ENCODE measurements at regions not wholly inside any gene's neighbourhood (a gene's known extent, or its start where the extent isn't known, plus 50 kb on each side); places are given as distances from the start of the nearest gene placed in this dataset.

DNA sequence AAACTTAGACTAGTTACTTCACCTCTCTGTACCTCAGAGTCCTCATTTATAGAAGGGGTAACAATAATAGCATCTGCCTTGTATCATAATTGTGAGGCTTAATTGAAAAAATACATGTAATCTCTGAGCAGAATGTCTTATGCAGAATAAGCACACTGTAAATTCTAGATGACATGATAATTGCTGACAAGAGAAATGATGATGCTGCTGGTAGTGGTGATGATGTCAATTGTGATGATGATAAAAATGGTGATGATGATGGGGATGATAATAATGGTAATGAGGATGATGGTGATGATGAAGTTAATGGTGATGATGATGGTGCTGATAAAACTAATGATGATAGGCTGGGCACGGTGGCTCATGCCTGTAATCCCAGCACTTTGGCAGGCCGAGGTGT lies 346.1 kb upstream of the CDH4 start:
- TF ChIP-seq PHF8 (IDR thresholded peaks at IDR 0.05; ENCODE audit: borderline replicate concordance, low read depth) (no peak), ESRRA (IDR thresholded peaks at IDR 0.05; ENCODE audit: borderline replicate concordance, low read length) (no peak), MAFK (IDR thresholded peaks at IDR 0.05; ENCODE audit: partially characterized antibody) (peak; percentile 15), JUNB (IDR thresholded peaks at IDR 0.05) (no peak), ZSCAN20 (CRISPR knock-in tag; IDR thresholded peaks at IDR 0.05) (no peak)
- TF ChIP-seq, protein P1, sequence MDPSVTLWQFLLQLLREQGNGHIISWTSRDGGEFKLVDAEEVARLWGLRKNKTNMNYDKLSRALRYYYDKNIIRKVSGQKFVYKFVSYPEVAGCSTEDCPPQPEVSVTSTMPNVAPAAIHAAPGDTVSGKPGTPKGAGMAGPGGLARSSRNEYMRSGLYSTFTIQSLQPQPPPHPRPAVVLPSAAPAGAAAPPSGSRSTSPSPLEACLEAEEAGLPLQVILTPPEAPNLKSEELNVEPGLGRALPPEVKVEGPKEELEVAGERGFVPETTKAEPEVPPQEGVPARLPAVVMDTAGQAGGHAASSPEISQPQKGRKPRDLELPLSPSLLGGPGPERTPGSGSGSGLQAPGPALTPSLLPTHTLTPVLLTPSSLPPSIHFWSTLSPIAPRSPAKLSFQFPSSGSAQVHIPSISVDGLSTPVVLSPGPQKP (IDR thresholded peaks at IDR 0.05; ENCODE audit: low read depth, low read length) = no peak
- Histone ChIP-seq H3K4me1 (no peaks in the 10 kb centered on the region), H3K27ac (no peak overlapping the region), H3K9me3 (peaks cover 9% of the 10 kb centered on the region), H3K4me3 (no peak overlapping the region), H3K4me2 (no peak overlapping the region)
- ChIA-PET CTCF (no interaction called here), POLR2A (no interaction called here)
- ATAC-seq = no peak
- no peak for FAIRE-seq
- WGBS (ENCODE audit: missing lambda C conversion rate) = 24% methylated on average over 2 of the region's 2 CpGs
- no peak for DNase-seq (ENCODE audit: low read depth in 1 of 2, low spot score in 1 of 2)

DNA sequence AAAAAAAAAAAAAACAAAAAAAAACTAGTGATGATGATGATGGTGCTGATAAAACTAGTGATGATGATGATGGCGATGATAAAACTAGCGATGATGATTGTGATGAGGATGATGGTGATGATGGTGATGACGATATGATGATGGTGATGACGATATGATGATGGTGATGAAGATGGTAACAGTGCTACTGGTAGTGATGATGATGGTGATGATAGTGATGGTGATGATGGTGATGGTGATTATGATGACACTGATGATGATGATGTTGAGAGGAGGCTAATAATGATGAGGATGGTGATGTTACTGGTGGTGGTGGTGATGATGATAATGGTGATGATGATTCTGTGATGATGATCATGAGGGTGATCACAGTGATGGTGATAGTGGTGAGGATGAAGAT lies 345.5 kb upstream of the CDH4 start:
- ATAC-seq = no peak
- CTCF ChIA-PET = no interaction called here
- no peak overlapping the region for H3K4me3 ChIP-seq
- H3K4me2 ChIP-seq = no peak overlapping the region
- TF ChIP-seq EP300 (IDR thresholded peaks at IDR 0.05) = no peak
- TF ChIP-seq NFE2L2 (conservative IDR thresholded peaks at IDR 0.05; ENCODE audit: low read length) = no peak
- TF ChIP-seq HEYL (CRISPR knock-in tag; IDR thresholded peaks at IDR 0.05) = no peak
- TF ChIP-seq, protein P2, sequence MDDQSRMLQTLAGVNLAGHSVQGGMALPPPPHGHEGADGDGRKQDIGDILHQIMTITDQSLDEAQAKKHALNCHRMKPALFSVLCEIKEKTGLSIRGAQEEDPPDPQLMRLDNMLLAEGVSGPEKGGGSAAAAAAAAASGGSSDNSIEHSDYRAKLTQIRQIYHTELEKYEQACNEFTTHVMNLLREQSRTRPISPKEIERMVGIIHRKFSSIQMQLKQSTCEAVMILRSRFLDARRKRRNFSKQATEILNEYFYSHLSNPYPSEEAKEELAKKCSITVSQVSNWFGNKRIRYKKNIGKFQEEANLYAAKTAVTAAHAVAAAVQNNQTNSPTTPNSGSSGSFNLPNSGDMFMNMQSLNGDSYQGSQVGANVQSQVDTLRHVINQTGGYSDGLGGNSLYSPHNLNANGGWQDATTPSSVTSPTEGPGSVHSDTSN (IDR thresholded peaks at IDR 0.05) = no peak
- no peak for TF ChIP-seq CEBPB (IDR thresholded peaks at IDR 0.05)
- no peak for TF ChIP-seq SMC3 (IDR thresholded peaks at IDR 0.05)
- no peak for TF ChIP-seq HDAC2 (IDR thresholded peaks at IDR 0.05)
- TF ChIP-seq FOXS1 (CRISPR knock-in tag; IDR thresholded peaks at IDR 0.05) = no peak
- TF ChIP-seq ZSCAN20 (CRISPR knock-in tag; IDR thresholded peaks at IDR 0.05) = no peak
- TF ChIP-seq HOXA7 (CRISPR knock-in tag; IDR thresholded peaks at IDR 0.05) = no peak
- no peak for TF ChIP-seq NR3C1 (IDR thresholded peaks at IDR 0.05)
- no peak for TF ChIP-seq EHF (CRISPR knock-in tag; IDR thresholded peaks at IDR 0.05)
- no peak for TF ChIP-seq GATA3 (IDR thresholded peaks at IDR 0.05; ENCODE audit: borderline replicate concordance)
- TF ChIP-seq FOSL2 (IDR thresholded peaks at IDR 0.05) = no peak
- TF ChIP-seq FOSL2 (CRISPR knock-in tag; IDR thresholded peaks at IDR 0.05) = no peak
- no peak for TF ChIP-seq POLR2AphosphoS2 (conservative IDR thresholded peaks at IDR 0.05; ENCODE audit: low read length)
- no peak for TF ChIP-seq KDM5A (IDR thresholded peaks at IDR 0.05)
- no peak for TF ChIP-seq POLR2A (IDR thresholded peaks at IDR 0.05; ENCODE audit: low read length)
- TF ChIP-seq, protein P3, sequence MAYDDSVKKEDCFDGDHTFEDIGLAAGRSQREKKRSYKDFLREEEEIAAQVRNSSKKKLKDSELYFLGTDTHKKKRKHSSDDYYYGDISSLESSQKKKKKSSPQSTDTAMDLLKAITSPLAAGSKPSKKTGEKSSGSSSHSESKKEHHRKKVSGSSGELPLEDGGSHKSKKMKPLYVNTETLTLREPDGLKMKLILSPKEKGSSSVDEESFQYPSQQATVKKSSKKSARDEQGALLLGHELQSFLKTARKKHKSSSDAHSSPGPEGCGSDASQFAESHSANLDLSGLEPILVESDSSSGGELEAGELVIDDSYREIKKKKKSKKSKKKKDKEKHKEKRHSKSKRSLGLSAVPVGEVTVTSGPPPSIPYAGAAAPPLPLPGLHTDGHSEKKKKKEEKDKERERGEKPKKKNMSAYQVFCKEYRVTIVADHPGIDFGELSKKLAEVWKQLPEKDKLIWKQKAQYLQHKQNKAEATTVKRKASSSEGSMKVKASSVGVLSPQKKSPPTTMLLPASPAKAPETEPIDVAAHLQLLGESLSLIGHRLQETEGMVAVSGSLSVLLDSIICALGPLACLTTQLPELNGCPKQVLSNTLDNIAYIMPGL (CRISPR knock-in tag; IDR thresholded peaks at IDR 0.05; ENCODE audit: borderline replicate concordance) = no peak
- no peak for TF ChIP-seq TP53 (CRISPR knock-in tag; IDR thresholded peaks at IDR 0.05)
- DNase-seq (ENCODE audit: low read depth in 1 of 2, low spot score in 1 of 2) = no peak
- no peaks in the 10 kb centered on the region for H3K4me1 ChIP-seq
- peaks cover 5% of the 10 kb centered on the region for H3K9me3 ChIP-seq
- no peak for FAIRE-seq
- H3K27ac ChIP-seq = no peak overlapping the region
- POLR2A ChIA-PET = no interaction called here
- 0% methylated on average over 4 of the region's 4 CpGs for WGBS (ENCODE audit: missing lambda C conversion rate)

DNA sequence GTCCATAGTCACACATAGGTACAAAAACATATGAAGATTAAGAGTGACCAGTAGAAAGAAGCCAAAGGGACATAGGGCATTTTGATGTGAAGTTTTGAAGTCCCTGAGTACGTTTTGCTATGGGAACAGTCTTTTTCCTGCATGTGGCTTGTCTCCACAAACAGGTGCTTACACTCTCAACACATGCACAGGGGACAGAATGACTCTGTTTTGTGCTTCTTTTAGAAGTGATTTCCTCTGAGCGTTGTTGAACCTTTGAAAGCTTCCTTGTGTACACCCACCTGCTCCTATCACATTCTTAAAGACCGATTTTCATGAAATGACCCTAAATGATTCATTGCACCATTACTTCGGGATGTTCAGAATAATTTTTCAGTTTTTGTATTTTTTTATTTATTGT lies 338.8 kb upstream of the CDH4 start:
- Histone ChIP-seq H3K4me2 (no peak overlapping the region), H3K4me1 (no peaks in the 10 kb centered on the region), H3K27ac (no peak overlapping the region), H3K9me3 (no peaks in the 10 kb centered on the region; the same call in 2 of the 3 replicates), H3K4me3 (no peak overlapping the region)
- POLR2A ChIA-PET = no interaction called here
- ATAC-seq (no peak), DNase-seq (ENCODE audit: low read depth in 1 of 2, low spot score in 1 of 2) (no peak), FAIRE-seq (no peak)
- TF ChIP-seq, protein P4, sequence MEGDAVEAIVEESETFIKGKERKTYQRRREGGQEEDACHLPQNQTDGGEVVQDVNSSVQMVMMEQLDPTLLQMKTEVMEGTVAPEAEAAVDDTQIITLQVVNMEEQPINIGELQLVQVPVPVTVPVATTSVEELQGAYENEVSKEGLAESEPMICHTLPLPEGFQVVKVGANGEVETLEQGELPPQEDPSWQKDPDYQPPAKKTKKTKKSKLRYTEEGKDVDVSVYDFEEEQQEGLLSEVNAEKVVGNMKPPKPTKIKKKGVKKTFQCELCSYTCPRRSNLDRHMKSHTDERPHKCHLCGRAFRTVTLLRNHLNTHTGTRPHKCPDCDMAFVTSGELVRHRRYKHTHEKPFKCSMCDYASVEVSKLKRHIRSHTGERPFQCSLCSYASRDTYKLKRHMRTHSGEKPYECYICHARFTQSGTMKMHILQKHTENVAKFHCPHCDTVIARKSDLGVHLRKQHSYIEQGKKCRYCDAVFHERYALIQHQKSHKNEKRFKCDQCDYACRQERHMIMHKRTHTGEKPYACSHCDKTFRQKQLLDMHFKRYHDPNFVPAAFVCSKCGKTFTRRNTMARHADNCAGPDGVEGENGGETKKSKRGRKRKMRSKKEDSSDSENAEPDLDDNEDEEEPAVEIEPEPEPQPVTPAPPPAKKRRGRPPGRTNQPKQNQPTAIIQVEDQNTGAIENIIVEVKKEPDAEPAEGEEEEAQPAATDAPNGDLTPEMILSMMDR (IDR thresholded peaks at IDR 0.05) = no peak
- TF ChIP-seq, protein P5, sequence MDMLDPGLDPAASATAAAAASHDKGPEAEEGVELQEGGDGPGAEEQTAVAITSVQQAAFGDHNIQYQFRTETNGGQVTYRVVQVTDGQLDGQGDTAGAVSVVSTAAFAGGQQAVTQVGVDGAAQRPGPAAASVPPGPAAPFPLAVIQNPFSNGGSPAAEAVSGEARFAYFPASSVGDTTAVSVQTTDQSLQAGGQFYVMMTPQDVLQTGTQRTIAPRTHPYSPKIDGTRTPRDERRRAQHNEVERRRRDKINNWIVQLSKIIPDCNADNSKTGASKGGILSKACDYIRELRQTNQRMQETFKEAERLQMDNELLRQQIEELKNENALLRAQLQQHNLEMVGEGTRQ (IDR thresholded peaks at IDR 0.05) = no peak
- TF ChIP-seq CEBPB (IDR thresholded peaks at IDR 0.05) (no peak), GATA3 (IDR thresholded peaks at IDR 0.05; ENCODE audit: borderline replicate concordance) (no peak)
- TF ChIP-seq, protein P6, sequence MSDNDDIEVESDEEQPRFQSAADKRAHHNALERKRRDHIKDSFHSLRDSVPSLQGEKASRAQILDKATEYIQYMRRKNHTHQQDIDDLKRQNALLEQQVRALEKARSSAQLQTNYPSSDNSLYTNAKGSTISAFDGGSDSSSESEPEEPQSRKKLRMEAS (IDR thresholded peaks at IDR 0.05) = no peak
- under 1% methylated on average over 4 of the region's 4 CpGs for WGBS (ENCODE audit: missing lambda C conversion rate)
- CTCF ChIA-PET = interaction anchor here (0.7 kb wide), 1 partner anchor 283 kb away, joined by 3 read pairs; no protein-coding TSS in a partner anchor
